ENCODE measurements at regions not wholly inside any gene's neighbourhood (a gene's known extent, or its start where the extent isn't known, plus 50 kb on each side); places are given as distances from the start of the nearest gene placed in this dataset.

DNA sequence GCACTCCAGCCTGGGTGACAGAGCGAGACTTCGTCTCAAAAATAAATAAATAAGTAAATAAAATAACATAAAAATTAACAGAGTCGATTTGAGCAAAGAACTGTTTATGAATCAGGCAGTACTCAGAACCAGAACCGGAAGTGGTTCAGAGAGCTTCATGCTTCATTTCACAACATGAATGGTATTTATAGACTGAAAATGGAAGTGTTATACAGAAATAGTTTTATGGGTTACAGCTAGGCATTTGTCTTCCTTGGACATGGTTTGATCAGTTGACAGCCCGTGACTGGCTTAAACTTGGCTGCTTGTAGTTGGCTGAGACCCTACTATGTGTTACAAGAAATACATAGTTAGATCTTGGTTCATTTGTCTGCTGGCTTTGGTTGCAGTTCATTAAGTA, 216.0 kb upstream of the MCTP2 start:
- Mint-ChIP-seq H3K27me3 (ENCODE audit: low read depth, poor library complexity) (peaks cover 7% of the 10 kb centered on the region), H3K36me3 (ENCODE audit: low read depth) (no peaks in the 10 kb centered on the region), H3K27ac (no peak overlapping the region), H3K4me1 (no peaks in the 10 kb centered on the region), H3K4me3 (no peak overlapping the region), H3K9me3 (peaks cover 8% of the 10 kb centered on the region)
- no peak for DNase-seq
- TF ChIP-seq, protein P1, sequence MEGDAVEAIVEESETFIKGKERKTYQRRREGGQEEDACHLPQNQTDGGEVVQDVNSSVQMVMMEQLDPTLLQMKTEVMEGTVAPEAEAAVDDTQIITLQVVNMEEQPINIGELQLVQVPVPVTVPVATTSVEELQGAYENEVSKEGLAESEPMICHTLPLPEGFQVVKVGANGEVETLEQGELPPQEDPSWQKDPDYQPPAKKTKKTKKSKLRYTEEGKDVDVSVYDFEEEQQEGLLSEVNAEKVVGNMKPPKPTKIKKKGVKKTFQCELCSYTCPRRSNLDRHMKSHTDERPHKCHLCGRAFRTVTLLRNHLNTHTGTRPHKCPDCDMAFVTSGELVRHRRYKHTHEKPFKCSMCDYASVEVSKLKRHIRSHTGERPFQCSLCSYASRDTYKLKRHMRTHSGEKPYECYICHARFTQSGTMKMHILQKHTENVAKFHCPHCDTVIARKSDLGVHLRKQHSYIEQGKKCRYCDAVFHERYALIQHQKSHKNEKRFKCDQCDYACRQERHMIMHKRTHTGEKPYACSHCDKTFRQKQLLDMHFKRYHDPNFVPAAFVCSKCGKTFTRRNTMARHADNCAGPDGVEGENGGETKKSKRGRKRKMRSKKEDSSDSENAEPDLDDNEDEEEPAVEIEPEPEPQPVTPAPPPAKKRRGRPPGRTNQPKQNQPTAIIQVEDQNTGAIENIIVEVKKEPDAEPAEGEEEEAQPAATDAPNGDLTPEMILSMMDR (IDR thresholded peaks at IDR 0.05): no peak

DNA sequence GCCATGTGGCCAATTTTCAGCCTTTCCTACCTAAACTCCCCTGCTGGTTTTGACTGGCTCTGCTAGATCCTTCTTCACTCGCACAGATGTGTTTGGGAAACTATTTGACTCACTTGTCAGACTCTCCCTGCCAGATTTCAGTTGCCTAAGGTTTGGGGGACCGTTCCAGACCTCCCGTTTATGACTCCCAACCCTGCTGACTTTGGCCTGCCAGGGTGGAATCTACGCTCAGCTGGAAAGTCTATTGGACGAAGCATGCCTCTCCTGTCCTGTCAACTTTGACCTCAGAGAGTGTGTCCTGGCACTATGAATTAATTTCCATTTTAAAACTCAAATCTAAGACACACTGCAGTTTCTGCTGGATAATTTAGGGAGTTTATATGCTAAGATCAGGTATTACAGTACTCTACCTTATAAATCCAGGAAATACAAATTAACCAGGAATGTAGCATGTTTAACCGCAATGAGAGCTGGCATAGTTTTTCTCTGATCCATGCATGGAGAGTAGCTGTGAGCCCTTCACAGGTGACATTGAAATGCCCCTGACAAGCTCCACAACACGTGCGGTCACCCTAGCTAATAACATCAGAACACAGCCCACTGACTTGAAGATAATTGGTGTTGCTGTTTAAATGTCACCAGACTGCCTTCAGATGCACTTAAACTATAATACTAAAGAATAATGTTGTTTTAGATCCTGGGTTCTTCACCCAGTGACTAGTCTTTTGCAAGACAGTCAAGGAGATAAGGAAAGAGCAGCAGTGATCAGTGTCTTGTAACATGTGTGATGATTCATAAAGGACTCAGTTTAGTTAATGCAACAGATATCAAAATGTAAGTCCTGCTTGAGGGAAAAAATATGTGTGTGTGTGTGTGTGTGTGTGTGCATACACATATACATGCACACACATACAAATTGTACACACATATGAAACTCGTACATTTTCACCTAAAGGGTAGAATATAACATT, 223.0 kb upstream of the MCTP2 start:
- H3K27ac Mint-ChIP-seq: no peak overlapping the region
- no peak overlapping the region for H3K4me3 Mint-ChIP-seq
- DNase-seq: no peak
- TF ChIP-seq, protein P1 (IDR thresholded peaks at IDR 0.05): no peak
- H3K36me3 Mint-ChIP-seq (ENCODE audit: low read depth): no peaks in the 10 kb centered on the region
- H3K9me3 Mint-ChIP-seq: no peaks in the 10 kb centered on the region
- peaks cover 8% of the 10 kb centered on the region for H3K4me1 Mint-ChIP-seq
- H3K27me3 Mint-ChIP-seq (ENCODE audit: low read depth, poor library complexity): peaks cover 3% of the 10 kb centered on the region

DNA sequence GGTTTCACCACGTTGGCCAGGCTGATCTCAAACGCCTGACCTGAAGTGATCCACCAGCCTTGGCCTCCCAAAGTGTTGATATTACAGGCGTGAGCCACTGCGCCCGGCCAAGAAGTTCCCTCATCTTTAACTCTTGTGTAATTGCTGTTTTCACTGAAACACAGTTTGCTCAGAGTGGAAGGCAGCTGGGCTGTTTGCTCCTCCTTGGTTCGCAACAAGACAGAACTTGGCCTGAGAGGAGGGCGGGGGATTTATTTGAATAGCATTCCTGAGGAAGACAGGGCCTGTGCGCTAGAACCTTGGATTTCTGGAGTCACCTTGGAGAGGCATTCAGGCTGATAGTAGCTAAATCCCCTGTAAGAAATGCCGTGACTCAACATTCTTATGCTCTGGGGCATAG, 226.7 kb upstream of the MCTP2 start:
- H3K4me1 Mint-ChIP-seq: peaks cover 19% of the 10 kb centered on the region
- no peak overlapping the region for H3K4me3 Mint-ChIP-seq
- TF ChIP-seq, protein P1 (IDR thresholded peaks at IDR 0.05): no peak
- H3K27ac Mint-ChIP-seq: no peak overlapping the region
- no peaks in the 10 kb centered on the region for H3K9me3 Mint-ChIP-seq
- H3K36me3 Mint-ChIP-seq (ENCODE audit: low read depth): no peaks in the 10 kb centered on the region
- H3K27me3 Mint-ChIP-seq (ENCODE audit: low read depth, poor library complexity): peaks cover 5% of the 10 kb centered on the region
- no peak for DNase-seq

DNA sequence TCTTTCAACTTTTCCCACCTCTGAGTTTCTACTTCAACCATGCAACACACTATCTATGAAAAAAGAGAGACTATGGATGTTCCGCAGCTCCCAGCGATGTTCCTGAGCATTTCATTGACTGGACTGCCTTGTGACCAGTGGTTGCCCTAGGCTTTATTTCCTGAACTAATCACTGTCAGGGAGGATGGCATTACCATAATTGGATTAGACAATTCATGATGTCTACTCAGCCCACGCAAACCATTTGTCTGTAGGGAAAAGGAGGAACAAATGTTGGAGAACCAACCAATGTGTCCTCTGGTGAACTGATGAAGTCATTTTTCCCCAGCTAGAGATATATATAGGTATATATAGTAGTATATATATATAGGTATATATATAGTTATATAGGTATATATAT, 229.3 kb upstream of the MCTP2 start:
- DNase-seq: no peak
- Mint-ChIP-seq H3K27me3 (ENCODE audit: low read depth, poor library complexity) (peaks cover 5% of the 10 kb centered on the region), H3K4me1 (peaks cover 10% of the 10 kb centered on the region), H3K27ac (no peak overlapping the region), H3K9me3 (no peaks in the 10 kb centered on the region), H3K4me3 (no peak overlapping the region), H3K36me3 (ENCODE audit: low read depth) (no peaks in the 10 kb centered on the region)
- TF ChIP-seq, protein P1 (IDR thresholded peaks at IDR 0.05): no peak

DNA sequence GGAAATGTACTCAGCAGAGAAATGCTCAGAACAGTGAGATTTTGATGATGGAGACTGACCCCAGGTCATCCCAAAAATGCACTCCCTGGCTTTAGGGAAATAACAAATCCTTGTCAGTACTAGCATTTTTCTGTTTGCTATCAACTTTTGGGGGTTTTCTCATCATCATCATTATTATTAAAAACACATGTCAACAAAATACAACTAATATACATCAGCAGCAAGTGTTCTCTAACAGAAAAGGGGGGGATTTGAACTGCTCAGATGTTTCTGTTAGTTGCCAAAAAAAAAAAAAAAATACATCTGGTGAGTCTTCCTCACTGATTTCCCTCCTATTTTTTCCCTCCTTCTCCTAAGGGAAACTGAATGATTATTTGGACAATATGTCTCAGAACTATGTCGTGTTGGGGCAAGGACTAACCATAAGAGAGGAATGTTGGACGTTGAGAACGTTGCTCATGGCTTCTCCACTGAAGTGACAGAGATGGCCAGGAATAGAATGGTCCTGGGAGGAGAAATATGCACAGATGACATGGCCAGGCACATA, 230.0 kb upstream of the MCTP2 start:
- H3K9me3 Mint-ChIP-seq: no peaks in the 10 kb centered on the region

More for the DNA sequence above, 230.0 kb upstream of the MCTP2 start:
- no peak overlapping the region for H3K27ac Mint-ChIP-seq
- peaks cover 5% of the 10 kb centered on the region for H3K27me3 Mint-ChIP-seq (ENCODE audit: low read depth, poor library complexity)
- TF ChIP-seq, protein P1 (IDR thresholded peaks at IDR 0.05): no peak
- H3K36me3 Mint-ChIP-seq (ENCODE audit: low read depth): no peaks in the 10 kb centered on the region
- peaks cover 10% of the 10 kb centered on the region for H3K4me1 Mint-ChIP-seq
- DNase-seq: no peak
- no peak overlapping the region for H3K4me3 Mint-ChIP-seq

All from nephron progenitor cell (in vitro differentiated cells).